Body of pancreas (tissue), 4 donors: ENCODE measurements at regions not wholly inside any gene's neighbourhood (a gene's known extent, or its start where the extent isn't known, plus 50 kb on each side); places are given as distances from the start of the nearest gene placed in this dataset.

ENCODE experiments used
- ATAC-seq: fragments of 150-250 bp; one replicate; pipeline ENCODE4 v1.9.1; 2016
- DNase-seq, 4 donors: peaks; one replicate each; pipeline ENCODE4 v3.0.0-alpha.2; 2019
- H3K27ac ChIP-seq, 4 donors: fragments of 200-600 bp; sonication (generic); 1 replicate in 3 of 4; 2 replicates in 1 of 4; pipeline versions ENCODE4 v1.5.1 to v1.6.1; 2016 to 2019; ENCODE audit warnings: mild to moderate bottlenecking in 1 of 4, mixed read lengths in 1 of 4, moderate library complexity in 1 of 4
- H3K27me3 ChIP-seq, 2 donors: fragments of 200-600 bp; sonication (generic); one replicate each; pipeline ENCODE4 v1.6.0; 2016; ENCODE audit warnings: mild to moderate bottlenecking in 1 of 2
- H3K36me3 ChIP-seq, 2 donors: fragments of 200-600 bp; sonication (generic); replicated peaks in 1 of 2; 2 replicates each; pipeline ENCODE4 v1.5.1; 2016; ENCODE audit warnings: low read depth in 2 of 2; ENCODE audit not compliant: insufficient read depth in 1 of 2
- H3K4me1 ChIP-seq: fragments of 200-600 bp; sonication (generic); one replicate; pipeline ENCODE4 v1.6.0; 2016
- H3K4me3 ChIP-seq, 2 donors: fragments of 200-600 bp; sonication (generic); 1 replicate in 1 of 2; 2 replicates in 1 of 2; pipeline ENCODE4 v1.5.1; 2016 to 2019
- H3K9me3 ChIP-seq, 3 donors: fragments of 200-600 bp; sonication (generic); 1 replicate in 2 of 3; 2 replicates in 1 of 3; pipeline ENCODE4 v1.5.1; 2016
- CTCF ChIP-seq, 7 experiments: fragments of 450-650 bp in 4 of 7; fragments of 200-600 bp in 3 of 7; sonication (generic) in 3 of 7; IDR thresholded peaks; one replicate each; pipeline ENCODE4 v1.5.1; 2016 to 2019; ENCODE audit warnings: antibody characterized with exemption in 7 of 7
- POLR2A ChIP-seq, 3 donors: fragments of 450-650 bp; IDR thresholded peaks; one replicate each; pipeline ENCODE4 v1.6.1; 2016; ENCODE audit warnings: antibody characterized with exemption in 3 of 3, mild to moderate bottlenecking in 2 of 3
- WGBS, 2 donors: methylation state at CpG; one replicate each; pipeline ENCODE4 v1.1.5; 2017; 5-methylcytosine and 5-hydroxymethylcytosine counted together
- intact Hi-C: fragments of 100-400 bp; cut with DNase I; formaldehyde crosslinking; loops from one replicate; pipeline ENCODE4 v1.15.1; 2023

GRCh38 chr10:61299841-61300240 lies 153.3 kb downstream of the TMEM26 start:
- H3K27ac ChIP-seq, result no peak overlapping the region
- no peaks in the 10 kb centered on the region for H3K4me1 ChIP-seq
- no peaks in the 10 kb centered on the region for H3K27me3 ChIP-seq
- no peak overlapping the region for H3K4me3 ChIP-seq
- intact Hi-C loops, result no loop called here
- ATAC-seq (no peak), DNase-seq (no peak)
- WGBS, 2 donors, result 76 to 78% methylated on average over 3 of the region's 3 CpGs
- TF ChIP-seq POLR2A (IDR thresholded peaks at IDR 0.05) (no peak), CTCF (IDR thresholded peaks at IDR 0.05) (no peak)
- H3K9me3 ChIP-seq, result peaks cover 0 to 7% (median 0%) of the 10 kb centered on the region in 3 donors
- H3K36me3 ChIP-seq, result no peaks in the 10 kb centered on the region

GRCh38 chr10:61299156-61299555 lies 154.0 kb downstream of the TMEM26 start:
- intact Hi-C loops, result no loop called here
- Histone ChIP-seq H3K27ac (no peak overlapping the region), H3K9me3 (peaks cover 0 to 7% (median 0%) of the 10 kb centered on the region in 3 donors), H3K36me3 (no peaks in the 10 kb centered on the region), H3K4me3 (no peak overlapping the region), H3K4me1 (no peaks in the 10 kb centered on the region), H3K27me3 (no peaks in the 10 kb centered on the region)
- DNase-seq (no peak), ATAC-seq (no peak)
- TF ChIP-seq CTCF (IDR thresholded peaks at IDR 0.05), result no peak
- TF ChIP-seq POLR2A (IDR thresholded peaks at IDR 0.05), result no peak
- 91 to 94% methylated on average over 2 of the region's 2 CpGs for WGBS, 2 donors

- DNase-seq, result no peak
- H3K27me3 ChIP-seq, result no peaks in the 10 kb centered on the region
- WGBS, 2 donors, result 56 to 71% methylated on average over 3 of the region's 3 CpGs
- TF ChIP-seq CTCF (IDR thresholded peaks at IDR 0.05) (no peak), POLR2A (IDR thresholded peaks at IDR 0.05) (no peak)
- ATAC-seq, result no peak
- no peaks in the 10 kb centered on the region for H3K4me1 ChIP-seq
- intact Hi-C loops, result no loop called here
- H3K27ac ChIP-seq, result no peak overlapping the region
- H3K36me3 ChIP-seq, result no peaks in the 10 kb centered on the region
- H3K4me3 ChIP-seq, result no peak overlapping the region
- H3K9me3 ChIP-seq, result peaks cover 0 to 7% (median 0%) of the 10 kb centered on the region in 3 donors
These were observed 155.0 kb downstream of the TMEM26 start for GRCh38 chr10:61298194-61298593.

GRCh38 chr10:61296161-61296560 lies 157.0 kb downstream of the TMEM26 start:
- H3K4me3 ChIP-seq, result no peak overlapping the region
- no peak overlapping the region for H3K27ac ChIP-seq
- H3K9me3 ChIP-seq, result peaks cover 0 to 7% (median 2%) of the 10 kb centered on the region in 3 donors
- TF ChIP-seq CTCF (IDR thresholded peaks at IDR 0.05), result no peak
- TF ChIP-seq POLR2A (IDR thresholded peaks at IDR 0.05), result no peak
- intact Hi-C loops, result no loop called here
- H3K4me1 ChIP-seq, result no peaks in the 10 kb centered on the region
- DNase-seq (no peak), ATAC-seq (no peak)
- H3K36me3 ChIP-seq, result no peaks in the 10 kb centered on the region
- no peaks in the 10 kb centered on the region for H3K27me3 ChIP-seq

GRCh38 chr10:61294131-61294530 lies 159.1 kb downstream of the TMEM26 start:
- WGBS, 2 donors, result 81 to 82% methylated on average over 6 of the region's 6 CpGs
- no peaks in the 10 kb centered on the region for H3K4me1 ChIP-seq
- DNase-seq (no peak), ATAC-seq (no peak)
- no peaks in the 10 kb centered on the region for H3K27me3 ChIP-seq
- peaks cover 0 to 7% (median 2%) of the 10 kb centered on the region in 3 donors for H3K9me3 ChIP-seq
- intact Hi-C loops, result no loop called here
- H3K4me3 ChIP-seq, result no peak overlapping the region
- H3K36me3 ChIP-seq, result no peaks in the 10 kb centered on the region
- TF ChIP-seq POLR2A (IDR thresholded peaks at IDR 0.05) (no peak), CTCF (IDR thresholded peaks at IDR 0.05) (no peak)
- no peak overlapping the region for H3K27ac ChIP-seq
